Activated B cell treated with CpG ODN at 0.5 μM for 24 hours (primary cell): ENCODE measurements at regions not wholly inside any gene's neighbourhood (a gene's known extent, or its start where the extent isn't known, plus 50 kb on each side); places are given as distances from the start of the nearest gene placed in this dataset.
A peak's percentile ranks its signal among the peaks of the same experiment; 100 is the strongest.
"Not testable (repeated sequence)": the region's sequence is repeated elsewhere in the genome, so short reads cannot be mapped to it uniquely, and the experiment has no call there.

ENCODE experiments used
- ATAC-seq: fragments of 200-7000 bp; cut with Tn5 transposase; one replicate; pipeline ENCODE4 v1.10.0; 2021; ENCODE audit warnings: low read depth, mild to moderate bottlenecking, moderate library complexity
- CTCF ChIA-PET: fragments of 350-600 bp; sonication (Branson Sonifier 250); formaldehyde crosslinking; loops from one replicate; lab custom pipeline; 2021; ENCODE audit warnings: antibody characterized with exemption; lab: Charles Lee
- POLR2A ChIA-PET: fragments of 350-600 bp; sonication (Branson Sonifier 250); formaldehyde crosslinking; loops from one replicate; lab custom pipeline; 2021; ENCODE audit warnings: antibody characterized with exemption; lab: Charles Lee
- DNase-seq: peaks from one replicate; pipeline ENCODE4 v3.0.0; 2022
- H3K27ac Mint-ChIP-seq: one replicate; pipeline ENCODE4 v1.8.0; 2020; ENCODE audit warnings: mixed read lengths
- H3K27me3 Mint-ChIP-seq: one replicate; pipeline ENCODE4 v1.8.0; 2021; ENCODE audit warnings: mixed read lengths
- H3K36me3 Mint-ChIP-seq: one replicate; pipeline ENCODE4 v1.8.0; 2021; ENCODE audit warnings: low read depth, mixed read lengths
- H3K4me1 Mint-ChIP-seq: one replicate; pipeline ENCODE4 v1.8.0; 2021; ENCODE audit warnings: mixed read lengths
- H3K4me3 Mint-ChIP-seq: one replicate; pipeline ENCODE4 v1.8.0; 2020; ENCODE audit warnings: mild to moderate bottlenecking, mixed read lengths
- H3K9me3 Mint-ChIP-seq: one replicate; pipeline ENCODE4 v1.8.0; 2020; ENCODE audit warnings: mixed read lengths
- intact Hi-C: fragments of 100-400 bp; cut with micrococcal nuclease; formaldehyde crosslinking; loops from one replicate; pipeline ENCODE4 v1.15.1; 2024

DNA sequence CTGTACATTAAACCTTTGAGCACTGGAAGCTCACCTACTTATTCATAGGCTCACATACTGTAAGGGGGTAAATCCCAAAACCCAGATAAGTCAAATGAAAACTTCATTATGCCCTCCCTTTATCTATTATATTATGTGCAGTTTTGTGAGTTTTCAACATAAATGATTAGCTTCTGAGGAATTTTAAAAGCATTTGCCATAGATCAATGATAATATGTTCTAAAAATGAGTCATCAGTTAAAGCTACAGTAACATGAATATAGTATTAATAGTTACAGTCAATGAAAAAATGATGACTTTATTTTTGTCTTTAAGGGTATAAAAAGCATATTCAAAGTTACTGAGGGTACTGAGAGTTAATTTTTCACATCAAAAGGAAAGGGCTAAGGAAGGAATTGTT, 151.9 kb downstream of the SPATA31A6 start:
- DNase-seq, H3K4me3 Mint-ChIP-seq, POLR2A ChIA-PET, H3K4me1 Mint-ChIP-seq, H3K27ac Mint-ChIP-seq, H3K36me3 Mint-ChIP-seq, H3K9me3 Mint-ChIP-seq, H3K27me3 Mint-ChIP-seq, ATAC-seq, CTCF ChIA-PET: not testable (repeated sequence)
- intact Hi-C loops, result loop anchor here (10.0 kb wide), 1 partner anchor 59 kb away; no protein-coding TSS in a partner anchor

- H3K4me3 Mint-ChIP-seq, POLR2A ChIA-PET, CTCF ChIA-PET, ATAC-seq, H3K36me3 Mint-ChIP-seq, H3K27me3 Mint-ChIP-seq, H3K27ac Mint-ChIP-seq, H3K4me1 Mint-ChIP-seq, H3K9me3 Mint-ChIP-seq, DNase-seq: not testable (repeated sequence)
- intact Hi-C loops, result loop anchor here (10.0 kb wide), 1 partner anchor 59 kb away; no protein-coding TSS in a partner anchor
Observed at GRCh38 chr9:42335984-42336657, 152.7 kb downstream of the SPATA31A6 start.

DNA sequence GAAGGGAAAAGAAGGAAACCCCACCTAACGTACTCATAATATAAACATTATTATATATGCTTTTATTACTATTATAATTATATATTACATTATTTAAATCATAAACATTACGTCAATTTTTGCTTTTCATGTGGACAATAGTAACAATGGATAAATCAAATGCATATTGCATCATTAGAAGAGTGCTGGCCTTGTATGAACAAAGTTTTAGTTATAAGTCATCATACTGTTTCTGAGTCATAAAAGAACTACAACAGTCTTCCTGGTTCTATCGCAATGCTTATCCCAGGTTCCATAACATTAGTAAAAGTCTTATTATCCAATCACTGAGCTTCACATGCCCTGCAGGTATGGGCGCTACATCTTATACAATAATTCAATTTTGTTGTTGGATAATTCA, 154.8 kb downstream of the SPATA31A6 start:
- H3K27ac Mint-ChIP-seq, H3K4me1 Mint-ChIP-seq, H3K36me3 Mint-ChIP-seq, DNase-seq, H3K9me3 Mint-ChIP-seq, H3K4me3 Mint-ChIP-seq, H3K27me3 Mint-ChIP-seq, CTCF ChIA-PET, POLR2A ChIA-PET, ATAC-seq: not testable (repeated sequence)
- intact Hi-C loops, result loop anchor here (10.0 kb wide), 1 partner anchor 57 kb away; no protein-coding TSS in a partner anchor

DNA sequence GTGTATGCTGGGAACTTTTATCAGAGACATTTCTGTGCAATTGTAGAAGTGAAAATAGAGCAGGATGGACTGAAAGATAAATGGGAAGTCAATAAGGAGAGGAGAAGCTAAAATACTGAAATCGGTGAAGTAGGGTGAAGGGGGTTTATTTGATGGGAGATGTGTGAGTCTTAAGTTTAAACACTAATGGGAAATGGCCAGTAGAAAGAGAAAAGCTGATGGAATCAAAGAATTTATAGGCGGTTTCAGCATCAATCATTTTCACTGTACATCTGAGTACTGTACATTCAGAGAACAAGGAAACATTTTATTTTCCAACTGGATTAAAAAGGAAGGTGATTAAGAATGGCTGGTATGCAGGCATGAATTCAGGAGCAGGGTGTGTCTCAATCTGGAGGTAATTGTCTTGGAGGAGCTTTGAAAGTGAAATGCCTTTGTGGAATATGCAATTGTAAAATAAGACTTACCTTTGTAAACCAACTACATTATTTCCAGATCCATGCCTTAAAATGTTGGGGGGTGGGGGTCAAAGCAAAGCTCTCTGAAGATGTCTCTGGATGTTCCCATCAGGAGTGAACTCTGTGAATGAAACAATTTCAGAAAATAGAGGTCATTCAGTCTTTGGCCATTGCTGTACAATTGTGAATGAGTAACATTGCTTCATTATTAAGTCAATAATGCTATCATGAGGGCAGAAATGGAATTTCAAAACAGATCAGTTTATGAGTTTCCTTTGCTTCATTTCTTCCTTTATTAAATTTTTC, 156.4 kb downstream of the SPATA31A6 start:
- POLR2A ChIA-PET, H3K36me3 Mint-ChIP-seq, ATAC-seq, H3K27me3 Mint-ChIP-seq, H3K4me1 Mint-ChIP-seq, H3K27ac Mint-ChIP-seq, DNase-seq, H3K4me3 Mint-ChIP-seq, H3K9me3 Mint-ChIP-seq, CTCF ChIA-PET: not testable (repeated sequence)
- intact Hi-C loops, result loop anchor here (10.0 kb wide), 1 partner anchor 55 kb away; no protein-coding TSS in a partner anchor

DNA sequence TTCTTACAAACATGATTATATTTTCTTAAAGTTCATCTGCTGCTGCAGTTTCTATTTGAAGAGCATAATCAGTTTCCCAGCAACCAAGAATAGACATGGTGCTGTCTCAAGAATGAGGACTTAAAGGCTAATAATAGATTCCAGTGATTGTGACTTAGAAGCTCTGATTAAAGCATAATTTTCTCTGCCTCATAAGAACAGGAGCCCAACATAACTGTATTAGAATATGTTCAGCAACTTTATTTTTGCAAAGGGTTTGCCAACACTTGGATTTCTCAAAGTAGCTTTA, 156.9 kb downstream of the SPATA31A6 start:
- POLR2A ChIA-PET, CTCF ChIA-PET, intact Hi-C loops, H3K4me3 Mint-ChIP-seq, DNase-seq, H3K27ac Mint-ChIP-seq, H3K27me3 Mint-ChIP-seq, ATAC-seq, H3K9me3 Mint-ChIP-seq, H3K4me1 Mint-ChIP-seq, H3K36me3 Mint-ChIP-seq: not testable (repeated sequence)

GRCh38 chr9:42341860-42342259, 158.4 kb downstream of the SPATA31A6 start:
- H3K36me3 Mint-ChIP-seq, H3K9me3 Mint-ChIP-seq, H3K27me3 Mint-ChIP-seq, DNase-seq, H3K27ac Mint-ChIP-seq, H3K4me3 Mint-ChIP-seq, POLR2A ChIA-PET, CTCF ChIA-PET, H3K4me1 Mint-ChIP-seq, intact Hi-C loops, ATAC-seq: not testable (repeated sequence)

- H3K9me3 Mint-ChIP-seq, H3K27ac Mint-ChIP-seq, H3K36me3 Mint-ChIP-seq, DNase-seq, POLR2A ChIA-PET, CTCF ChIA-PET, intact Hi-C loops, H3K27me3 Mint-ChIP-seq, H3K4me3 Mint-ChIP-seq, H3K4me1 Mint-ChIP-seq, ATAC-seq: not testable (repeated sequence)
Observed at GRCh38 chr9:42342297-42342696, 158.8 kb downstream of the SPATA31A6 start.

DNA sequence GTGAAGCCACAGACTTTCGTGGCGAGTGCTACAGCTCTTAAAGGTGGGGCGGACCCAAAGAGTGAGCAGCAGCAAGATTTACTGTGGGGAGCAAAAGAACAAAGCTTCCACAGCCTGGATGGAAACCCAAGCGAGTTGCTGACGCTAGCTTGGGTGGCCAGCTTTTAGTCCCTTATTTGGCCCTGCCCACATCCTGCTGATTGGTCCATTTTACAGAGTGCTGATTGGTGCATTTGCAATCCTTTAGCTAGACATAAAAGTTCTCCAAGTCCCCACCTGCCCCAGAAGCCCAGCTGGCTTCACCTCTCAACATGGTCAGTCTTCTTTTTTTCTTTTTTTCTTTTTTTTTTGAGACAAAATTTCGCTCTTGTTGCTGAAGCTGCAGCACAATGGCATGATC, 161.0 kb downstream of the SPATA31A6 start:
- H3K9me3 Mint-ChIP-seq, CTCF ChIA-PET, H3K4me3 Mint-ChIP-seq, POLR2A ChIA-PET, ATAC-seq, DNase-seq, H3K36me3 Mint-ChIP-seq, H3K27me3 Mint-ChIP-seq, H3K4me1 Mint-ChIP-seq, H3K27ac Mint-ChIP-seq, intact Hi-C loops: not testable (repeated sequence)

GRCh38 chr9:42346916-42347315, 163.5 kb downstream of the SPATA31A6 start:
- H3K27ac Mint-ChIP-seq, DNase-seq, H3K27me3 Mint-ChIP-seq, ATAC-seq, CTCF ChIA-PET, H3K9me3 Mint-ChIP-seq, H3K36me3 Mint-ChIP-seq, POLR2A ChIA-PET, intact Hi-C loops, H3K4me1 Mint-ChIP-seq, H3K4me3 Mint-ChIP-seq: not testable (repeated sequence)

- H3K4me3 Mint-ChIP-seq, H3K36me3 Mint-ChIP-seq, H3K9me3 Mint-ChIP-seq, H3K27ac Mint-ChIP-seq, DNase-seq, POLR2A ChIA-PET, ATAC-seq, H3K4me1 Mint-ChIP-seq, CTCF ChIA-PET, intact Hi-C loops, H3K27me3 Mint-ChIP-seq: not testable (repeated sequence)
Observed at GRCh38 chr9:42349181-42349580, 165.7 kb downstream of the SPATA31A6 start.

GRCh38 chr9:42350412-42350811, 167.0 kb downstream of the SPATA31A6 start:
- DNase-seq, H3K4me1 Mint-ChIP-seq, POLR2A ChIA-PET, H3K4me3 Mint-ChIP-seq, ATAC-seq, CTCF ChIA-PET, H3K27me3 Mint-ChIP-seq, H3K36me3 Mint-ChIP-seq, intact Hi-C loops, H3K9me3 Mint-ChIP-seq, H3K27ac Mint-ChIP-seq: not testable (repeated sequence)

GRCh38 chr9:42357604-42358373, 174.3 kb downstream of the SPATA31A6 start:
- Mint-ChIP-seq H3K27me3 (peaks cover 14% of the 10 kb centered on the region), H3K4me3 (peak overlapping the region; percentile 38), H3K4me1 (peaks cover 11% of the 10 kb centered on the region)
- ATAC-seq, DNase-seq, intact Hi-C loops, H3K36me3 Mint-ChIP-seq, CTCF ChIA-PET, H3K9me3 Mint-ChIP-seq, H3K27ac Mint-ChIP-seq, POLR2A ChIA-PET: not testable (repeated sequence)
